HG03064 (cell line): ENCODE measurements at regions not wholly inside any gene's neighbourhood (a gene's known extent, or its start where the extent isn't known, plus 50 kb on each side); places are given as distances from the start of the nearest gene placed in this dataset.

Experiments used
- ATAC-seq: cut with Tn5 transposase; IDR thresholded peaks from one replicate; pipeline ENCODE4 v1.9.1; 2021; ENCODE audit warnings: low read depth; ENCODE audit not compliant: unreplicated experiment

- no peak for ATAC-seq
Observed at GRCh38 chr9:88784960-88785359, 206.3 kb upstream of the S1PR3 start.

- no peak for ATAC-seq
Observed at GRCh38 chr9:88786291-88787079, 204.8 kb upstream of the S1PR3 start.

- ATAC-seq = no peak
Observed at GRCh38 chr9:88789785-88790184, 201.5 kb upstream of the S1PR3 start.

GRCh38 chr9:88791105-88791805 lies 200.0 kb upstream of the S1PR3 start:
- ATAC-seq = no peak

GRCh38 chr9:88792502-88792901 lies 198.8 kb upstream of the S1PR3 start:
- no peak for ATAC-seq

GRCh38 chr9:88794100-88794499 lies 197.2 kb upstream of the S1PR3 start:
- ATAC-seq = no peak

- no peak for ATAC-seq
Observed at GRCh38 chr9:88796947-88797346, 194.3 kb upstream of the S1PR3 start.

- no peak for ATAC-seq
Observed at GRCh38 chr9:88798476-88798875, 192.8 kb upstream of the S1PR3 start.

- no peak for ATAC-seq
Observed at GRCh38 chr9:88799541-88800328, 191.5 kb upstream of the S1PR3 start.

- ATAC-seq = no peak
Observed at GRCh38 chr9:88800329-88800682, 191.0 kb upstream of the S1PR3 start.

GRCh38 chr9:88801214-88801796 lies 190.0 kb upstream of the S1PR3 start:
- no peak for ATAC-seq

- ATAC-seq = no peak
Observed at GRCh38 chr9:88802533-88802932, 188.7 kb upstream of the S1PR3 start.

GRCh38 chr9:88803546-88804253 lies 187.6 kb upstream of the S1PR3 start:
- ATAC-seq = no peak

- ATAC-seq = no peak
Observed at GRCh38 chr9:88804254-88804596, 187.0 kb upstream of the S1PR3 start.

GRCh38 chr9:88805217-88805943 lies 185.9 kb upstream of the S1PR3 start:
- no peak for ATAC-seq

GRCh38 chr9:88807426-88807825 lies 183.8 kb upstream of the S1PR3 start:
- no peak for ATAC-seq

GRCh38 chr9:88808019-88808656 lies 183.1 kb upstream of the S1PR3 start:
- no peak for ATAC-seq

- no peak for ATAC-seq
Observed at GRCh38 chr9:88808761-88809354, 182.4 kb upstream of the S1PR3 start.
